Adrenal gland (tissue), 9 donors: ENCODE measurements at regions not wholly inside any gene's neighbourhood (a gene's known extent, or its start where the extent isn't known, plus 50 kb on each side); places are given as distances from the start of the nearest gene placed in this dataset.

Source experiments
- DNase-seq, 7 donors: peaks; one replicate each; pipeline ENCODE4 v3.0.0-alpha.2; 2019 to 2020
- H3K27ac ChIP-seq, 5 donors: fragments of 200-600 bp; sonication (generic) in 4 of 5; 1 replicate in 3 of 5; 2 replicates in 2 of 5; pipeline versions ENCODE4 v1.5.1 to v1.8.0; 2016 to 2020; ENCODE audit warnings: mild to moderate bottlenecking in 1 of 5
- H3K27me3 ChIP-seq: fragments of 200-600 bp; 2 replicates; pipeline ENCODE4 v1.8.0; 2021
- H3K36me3 ChIP-seq, 2 donors: fragments of 200-600 bp; replicated peaks in 1 of 2; 1 replicate in 1 of 2; 2 replicates in 1 of 2; pipeline versions ENCODE4 v1.5.1 to v1.8.0; 2018 to 2022
- H3K4me1 ChIP-seq, 2 donors: fragments of 200-600 bp; replicated peaks in 1 of 2; 1 replicate in 1 of 2; 2 replicates in 1 of 2; pipeline versions ENCODE4 v1.5.1 to v1.8.0; 2018 to 2021
- H3K4me3 ChIP-seq, 4 donors: fragments of 200-600 bp; sonication (generic) in 3 of 4; one replicate each; pipeline ENCODE4 v1.5.1; 2016 to 2018
- H3K9me3 ChIP-seq, 3 donors: fragments of 200-600 bp; sonication (generic) in 1 of 3; replicated peaks in 1 of 3; 1 replicate in 2 of 3; 2 replicates in 1 of 3; pipeline versions ENCODE4 v1.5.1 to v1.8.0; 2016 to 2021
- CTCF ChIP-seq, 6 experiments: fragments of 450-650 bp in 4 of 6; fragments of 200-600 bp in 2 of 6; sonication (generic) in 1 of 6; IDR thresholded peaks; 1 replicate in 5 of 6; 2 replicates in 1 of 6; pipeline versions ENCODE4 v1.5.1 to v1.8.0; 2016 to 2021; ENCODE audit warnings: antibody characterized with exemption in 6 of 6, mild to moderate bottlenecking in 2 of 6, moderate library complexity in 1 of 6
- POLR2A ChIP-seq, 2 donors: fragments of 450-650 bp; IDR thresholded peaks; one replicate each; pipeline ENCODE4 v1.6.1; 2017; ENCODE audit warnings: antibody characterized with exemption in 2 of 2, mild to moderate bottlenecking in 2 of 2, moderate library complexity in 1 of 2
- WGBS, 4 donors: extraction: QIAGEN DNeasy Blood & Tissue Kit in 2 of 4; methylation state at CpG; one replicate each; pipeline versions ENCODE4 v1.1.5 to v1.1.7; 2013 to 2017; 5-methylcytosine and 5-hydroxymethylcytosine counted together
- intact Hi-C, 2 donors: fragments of 100-400 bp; cut with DNase I; formaldehyde crosslinking; loops; one replicate each; pipeline versions ENCODE4 v1.14.1 to v1.15.0; 2022 to 2023
- donor health status: healthy with polysubstance abuse.
- donor health status: Bipolar disorder and iron deficiency.
- donor health status: DM: yes; HTN: yes; CAD: no.
- donor health status: DM: no; HTN: no; CAD: no.
- donor health status: DM: no; HTN: no; CAD: no.

DNA sequence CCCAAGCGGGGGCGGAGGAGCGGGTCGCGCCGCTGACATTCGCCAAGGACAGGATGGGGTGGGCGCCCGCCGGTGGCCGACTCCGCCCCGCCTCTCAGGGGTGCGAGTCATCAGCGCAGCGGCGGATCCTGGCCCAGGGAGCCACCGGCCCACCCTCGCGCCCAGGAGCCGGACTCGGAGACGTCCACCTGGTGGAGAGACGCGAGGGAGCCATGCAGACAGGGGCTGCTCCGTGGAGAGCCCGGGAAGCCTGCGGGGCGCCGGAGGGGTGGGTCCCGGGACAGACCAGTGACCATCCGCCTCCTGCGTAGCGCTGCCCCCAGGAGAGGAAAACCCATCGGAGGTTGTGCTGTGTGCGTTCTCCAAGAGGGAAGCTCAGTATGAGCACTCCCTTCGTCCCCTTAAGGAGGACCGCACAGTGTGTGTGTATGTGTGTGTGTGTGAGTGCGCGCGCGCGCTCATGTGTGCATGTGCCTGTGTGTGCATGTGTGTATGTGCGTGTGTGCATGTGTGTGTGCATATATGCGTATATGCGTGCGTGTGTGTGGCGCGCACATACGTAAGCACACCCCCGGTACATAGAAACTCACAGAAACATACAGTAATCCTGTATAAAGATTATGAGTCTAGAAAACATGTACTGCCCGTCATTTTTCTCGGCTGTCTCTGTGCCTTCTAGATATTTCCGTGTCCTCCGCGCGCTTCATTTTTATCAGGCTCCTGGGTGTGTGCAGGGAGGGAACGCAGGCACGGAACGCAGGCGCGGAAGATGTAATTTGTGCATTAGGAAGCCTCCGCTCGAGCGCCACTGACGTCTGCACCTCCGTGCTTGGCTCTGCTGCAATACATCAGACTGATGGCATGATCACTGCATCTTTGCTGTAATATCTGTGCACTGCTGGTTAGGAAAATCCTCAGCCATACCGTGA, 158.9 kb downstream of the TBXT start:
- Histone ChIP-seq H3K36me3 (no peaks in the 10 kb centered on the region), H3K4me1 (peaks cover 19 to 31% of the 10 kb centered on the region in 2 donors), H3K27ac (peak overlapping the region in 1 of 5 donors; percentile 24), H3K4me3 (peak overlapping the region in 2 of 4 donors; percentile 17 to 47), H3K27me3 (no peaks in the 10 kb centered on the region), H3K9me3 (no peaks in the 10 kb centered on the region)
- no peak for TF ChIP-seq POLR2A (IDR thresholded peaks at IDR 0.05)
- peak in 1 of 6 experiments; percentile 29 for TF ChIP-seq CTCF (IDR thresholded peaks at IDR 0.05)
- WGBS, 4 donors = 1 to 5% (median 2%) methylated on average over 34 to 68 of the region's 68 CpGs
- peak in 6 of 7 donors; percentile 49 to 80 (median 62) for DNase-seq
- intact Hi-C loops = no loop called here

DNA sequence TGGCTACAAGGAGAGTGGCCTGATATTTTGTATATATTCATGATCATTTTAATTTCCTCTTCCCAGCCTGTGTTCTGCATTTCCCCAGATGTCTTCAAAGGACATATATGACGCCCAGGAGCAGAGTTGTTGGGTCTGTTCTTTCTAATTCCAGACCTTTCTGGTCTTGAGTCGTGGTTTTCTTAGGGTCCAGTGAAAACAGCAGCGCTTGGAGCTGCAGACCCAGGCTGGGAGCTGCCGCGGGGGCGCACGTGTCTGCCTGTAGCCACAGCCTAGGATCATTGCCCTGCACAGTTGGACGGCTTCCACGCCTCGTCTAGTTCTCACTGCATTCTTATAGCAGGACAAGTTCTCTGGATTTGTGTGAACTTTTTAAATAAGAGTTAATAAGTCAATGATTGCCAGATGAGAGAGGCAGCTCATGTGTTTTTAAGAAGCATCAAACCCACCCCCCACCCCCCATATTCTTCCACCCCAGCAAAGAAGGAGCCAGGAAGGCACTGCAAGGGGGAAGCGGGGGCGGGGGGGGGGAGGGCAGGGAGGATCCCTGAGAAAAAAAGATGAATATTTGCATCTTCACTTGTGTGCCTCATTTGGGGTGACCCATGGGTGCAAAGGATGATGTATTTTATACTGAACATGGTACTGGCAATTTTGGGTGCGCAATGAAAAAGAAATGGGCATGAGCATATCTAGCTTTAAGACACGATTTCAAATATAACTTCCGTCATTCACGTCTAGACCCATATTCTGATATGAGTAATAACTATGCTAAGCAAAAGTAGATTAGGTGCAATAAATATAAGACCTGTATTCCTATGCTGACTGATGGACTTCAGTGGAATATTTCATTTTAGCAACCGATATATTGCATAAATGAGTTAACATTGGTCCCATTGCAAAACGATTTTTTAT, 160.0 kb downstream of the TBXT start:
- DNase-seq = peak in 6 of 7 donors; percentile 71 to 89 (median 82)
- 9 to 16% (median 11%) methylated on average over 16 to 18 of the region's 18 CpGs for WGBS, 4 donors
- Histone ChIP-seq H3K36me3 (no peaks in the 10 kb centered on the region), H3K27ac (peak overlapping the region in 1 of 5 donors; percentile 91), H3K4me3 (peak overlapping the region in 1 of 4 donors; percentile 47), H3K4me1 (peaks cover 19 to 31% of the 10 kb centered on the region in 2 donors), H3K27me3 (no peaks in the 10 kb centered on the region), H3K9me3 (no peaks in the 10 kb centered on the region)
- intact Hi-C loops = no loop called here
- no peak for TF ChIP-seq POLR2A (IDR thresholded peaks at IDR 0.05)
- no peak for TF ChIP-seq CTCF (IDR thresholded peaks at IDR 0.05)

- Histone ChIP-seq H3K4me3 (peak overlapping the region in 1 of 4 donors; percentile 53), H3K27ac (peak overlapping the region in 2 of 5 donors; percentile 91 to 95), H3K4me1 (peaks cover 19 to 31% of the 10 kb centered on the region in 2 donors), H3K9me3 (no peaks in the 10 kb centered on the region), H3K27me3 (no peaks in the 10 kb centered on the region), H3K36me3 (no peaks in the 10 kb centered on the region)
- intact Hi-C loops = no loop called here
- TF ChIP-seq POLR2A (IDR thresholded peaks at IDR 0.05) (no peak), CTCF (IDR thresholded peaks at IDR 0.05) (no peak)
- 29 to 47% (median 36%) methylated on average over 5 to 6 of the region's 6 CpGs for WGBS, 4 donors
- DNase-seq = peak in 1 of 7 donors; percentile 28
Observed at GRCh38 chr6:166006900-166007301, 160.8 kb downstream of the TBXT start.
